AG04449 (cell line): ENCODE measurements at regions not wholly inside any gene's neighbourhood (a gene's known extent, or its start where the extent isn't known, plus 50 kb on each side); places are given as distances from the start of the nearest gene placed in this dataset.

Experiments
- CTCF ChIA-PET: fragments of 350-600 bp; formaldehyde crosslinking; extraction: SDS; loops from one replicate; lab custom pipeline; 2021; ENCODE audit warnings: antibody characterized with exemption; lab: Yijun Ruan, JAX
- POLR2A ChIA-PET: fragments of 400-600, 350-600 bp; formaldehyde crosslinking; extraction: SDS; loops from one replicate; lab custom pipeline; 2020; ENCODE audit warnings: antibody characterized with exemption, inconsistent platforms; lab: Yijun Ruan, JAX
- DNase-seq: peaks from one replicate; pipeline ENCODE4 v3.0.0-alpha.2; 2010; ENCODE audit warnings: low read depth, low spot score
- H3K4me3 ChIP-seq: 2 replicates; pipeline ENCODE4 v1.5.1; 2011; ENCODE audit warnings: low read depth, mild to moderate bottlenecking, control low read depth, low read length
- TF ChIP-seq, protein P1 (sequence below): IDR thresholded peaks from one replicate; pipeline ENCODE4 v1.5.1; 2011; ENCODE audit warnings: mild to moderate bottlenecking, moderate library complexity, low read length, control low read depth, inconsistent platforms; ENCODE audit not compliant: insufficient read depth; ENCODE audit errors: missing control alignments

DNA sequence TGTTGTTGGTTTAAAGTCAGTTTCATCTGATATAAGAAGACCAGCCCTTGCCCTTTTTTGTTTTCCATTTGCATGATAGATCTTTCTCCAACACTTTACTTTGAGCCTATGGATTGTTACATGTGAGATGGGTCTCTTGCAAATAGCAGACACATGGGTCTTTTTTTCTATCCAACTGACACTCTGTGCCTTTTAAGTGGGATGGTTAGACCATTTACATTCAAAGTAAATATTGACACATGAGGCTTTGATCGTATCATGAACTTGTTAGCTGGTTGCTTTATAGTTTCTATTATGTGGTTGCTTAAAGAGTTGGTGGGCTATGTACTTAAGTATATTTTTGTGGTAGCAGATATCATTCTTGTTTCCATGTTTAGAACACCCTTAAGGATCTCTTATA, 213.4 kb upstream of the G2E3 start:
- no peak overlapping the region for H3K4me3 ChIP-seq
- no peak for DNase-seq
- TF ChIP-seq, protein P1, sequence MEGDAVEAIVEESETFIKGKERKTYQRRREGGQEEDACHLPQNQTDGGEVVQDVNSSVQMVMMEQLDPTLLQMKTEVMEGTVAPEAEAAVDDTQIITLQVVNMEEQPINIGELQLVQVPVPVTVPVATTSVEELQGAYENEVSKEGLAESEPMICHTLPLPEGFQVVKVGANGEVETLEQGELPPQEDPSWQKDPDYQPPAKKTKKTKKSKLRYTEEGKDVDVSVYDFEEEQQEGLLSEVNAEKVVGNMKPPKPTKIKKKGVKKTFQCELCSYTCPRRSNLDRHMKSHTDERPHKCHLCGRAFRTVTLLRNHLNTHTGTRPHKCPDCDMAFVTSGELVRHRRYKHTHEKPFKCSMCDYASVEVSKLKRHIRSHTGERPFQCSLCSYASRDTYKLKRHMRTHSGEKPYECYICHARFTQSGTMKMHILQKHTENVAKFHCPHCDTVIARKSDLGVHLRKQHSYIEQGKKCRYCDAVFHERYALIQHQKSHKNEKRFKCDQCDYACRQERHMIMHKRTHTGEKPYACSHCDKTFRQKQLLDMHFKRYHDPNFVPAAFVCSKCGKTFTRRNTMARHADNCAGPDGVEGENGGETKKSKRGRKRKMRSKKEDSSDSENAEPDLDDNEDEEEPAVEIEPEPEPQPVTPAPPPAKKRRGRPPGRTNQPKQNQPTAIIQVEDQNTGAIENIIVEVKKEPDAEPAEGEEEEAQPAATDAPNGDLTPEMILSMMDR: no peak
- ChIA-PET CTCF (interaction anchor here (0.8 kb wide), 1 partner anchor 14 kb away, joined by 3 read pairs; no protein-coding TSS in a partner anchor), POLR2A (no interaction called here)

DNA sequence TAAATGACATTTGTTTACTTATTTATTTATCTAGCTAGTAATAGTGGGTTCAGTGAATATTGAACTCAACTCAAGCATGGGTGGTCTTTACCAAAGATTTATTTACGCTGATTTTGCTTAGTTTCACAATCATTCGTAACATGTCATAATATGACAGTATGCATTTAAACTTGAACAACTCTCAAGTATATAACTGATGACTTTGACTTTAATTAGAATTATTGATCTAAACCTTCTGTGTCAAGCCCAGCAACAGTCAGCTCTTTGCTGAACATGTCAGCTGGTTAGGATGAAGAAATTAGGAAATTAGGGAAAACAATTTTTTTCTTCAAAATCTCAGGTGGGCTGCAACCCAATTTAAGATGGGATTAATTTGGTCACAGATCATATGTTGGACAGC, 210.5 kb upstream of the G2E3 start:
- ChIA-PET CTCF (no interaction called here), POLR2A (no interaction called here)
- DNase-seq: no peak
- no peak overlapping the region for H3K4me3 ChIP-seq
- TF ChIP-seq, protein P1: no peak

DNA sequence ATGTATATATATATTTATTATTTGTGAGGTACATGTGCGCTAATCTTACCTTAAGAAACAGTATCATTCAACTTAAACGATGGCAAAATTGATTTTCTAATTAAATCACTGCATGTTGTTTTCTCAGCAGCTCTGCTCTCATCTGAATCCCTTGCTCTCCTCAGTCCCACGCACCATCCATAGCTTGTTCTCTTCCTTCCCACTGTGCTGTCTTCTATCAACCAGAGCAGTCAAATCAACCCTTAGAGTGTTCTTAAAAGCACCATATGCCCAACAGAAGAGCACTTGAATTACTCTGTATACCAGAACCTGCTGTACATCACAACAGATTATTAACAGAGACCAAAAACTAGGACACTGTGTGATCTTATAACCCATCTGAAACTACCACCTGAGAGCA, 209.4 kb upstream of the G2E3 start:
- ChIA-PET POLR2A (no interaction called here), CTCF (interaction anchor here (0.8 kb wide), 1 partner anchor 79 kb away, joined by 3 read pairs; no protein-coding TSS in a partner anchor)
- H3K4me3 ChIP-seq: no peak overlapping the region
- no peak for DNase-seq
- TF ChIP-seq, protein P1: no peak

DNA sequence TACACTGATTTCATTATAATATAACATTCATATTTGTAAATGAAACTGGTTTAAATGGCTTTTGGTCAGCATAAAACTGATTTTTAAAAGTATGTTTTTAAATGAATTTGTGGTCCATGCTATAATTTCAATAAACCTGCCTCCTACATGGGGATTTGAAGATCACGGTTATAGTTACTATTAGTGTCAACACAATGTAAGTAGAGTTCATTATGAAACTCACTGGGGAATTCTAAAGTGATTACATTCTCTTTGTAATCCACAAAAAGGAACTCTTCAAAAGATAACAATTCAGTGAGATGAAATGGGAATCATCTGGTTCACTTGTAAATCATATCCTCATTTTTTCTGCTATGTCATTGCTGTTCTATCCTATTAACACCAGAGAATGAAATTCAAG, 204.5 kb upstream of the G2E3 start:
- H3K4me3 ChIP-seq: no peak overlapping the region
- TF ChIP-seq, protein P1: no peak
- no peak for DNase-seq
- CTCF ChIA-PET: interaction anchor here (0.8 to 1.2 kb wide), 2 partner anchors 21 to 98 kb away, joined by 3 read pairs; no protein-coding TSS in a partner anchor
- POLR2A ChIA-PET: no interaction called here

DNA sequence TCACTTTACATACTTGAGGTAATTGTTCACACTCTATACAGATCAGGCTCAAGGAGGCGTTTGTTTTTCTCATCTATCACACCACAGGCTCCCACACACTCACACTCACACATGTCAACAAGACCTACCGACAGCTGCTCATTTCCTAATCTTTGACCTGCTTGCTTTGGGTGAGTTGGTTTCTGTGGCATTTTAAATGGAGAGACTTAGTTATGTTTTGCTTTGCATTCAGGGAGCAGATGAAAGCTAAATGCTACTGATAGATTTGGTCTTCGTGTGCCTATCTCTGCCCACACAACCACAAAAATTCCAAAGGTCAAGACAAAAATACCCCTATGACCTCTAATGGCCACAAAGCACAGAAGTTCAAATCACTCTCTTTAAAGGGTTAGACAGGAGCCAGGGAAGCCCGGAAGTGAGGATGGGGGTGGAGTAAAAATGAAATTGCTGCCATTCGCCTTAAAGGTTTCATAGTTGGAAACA, 203.5 kb upstream of the G2E3 start:
- TF ChIP-seq, protein P1: no peak
- H3K4me3 ChIP-seq: no peak overlapping the region
- CTCF ChIA-PET: no interaction called here
- POLR2A ChIA-PET: no interaction called here
- no peak for DNase-seq

DNA sequence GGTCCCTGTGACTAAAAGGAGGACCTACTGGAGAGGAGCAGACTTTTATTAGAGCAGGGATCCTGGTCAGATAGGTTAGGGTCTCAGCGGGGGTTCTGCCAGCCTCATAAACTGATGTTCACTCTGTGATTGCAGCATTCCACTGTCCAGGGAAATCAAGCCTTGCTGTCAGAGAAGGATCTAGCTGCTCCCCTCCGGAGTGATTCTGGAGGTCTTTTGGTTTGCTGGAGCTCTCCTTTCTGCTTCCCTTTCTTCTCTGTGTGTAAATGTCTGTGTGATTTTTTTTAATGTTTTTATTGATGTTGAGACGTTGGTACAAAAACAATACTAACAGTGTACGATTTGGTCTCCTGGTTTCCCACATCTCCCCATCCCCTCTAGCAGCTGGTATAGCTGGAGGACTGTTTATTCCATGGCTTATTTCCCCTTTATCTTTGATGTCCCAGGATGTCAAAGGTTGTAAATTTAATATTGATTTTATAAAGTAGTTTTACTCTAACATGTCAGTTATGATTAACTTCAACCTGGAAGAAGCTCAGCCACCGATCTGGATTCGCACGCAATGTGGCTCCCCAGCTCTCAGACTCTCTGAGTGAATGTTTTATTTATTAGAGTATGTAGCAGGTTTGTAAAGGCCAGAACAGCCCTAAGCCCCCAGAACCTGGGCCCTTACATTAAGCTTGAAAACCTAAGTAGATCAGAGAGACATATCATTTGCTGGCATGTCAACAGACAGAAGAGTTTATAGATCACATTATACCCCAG, 202.3 kb upstream of the G2E3 start:
- CTCF ChIA-PET: interaction anchor here (1.1 kb wide), 1 partner anchor 18 kb away, joined by 3 read pairs; no protein-coding TSS in a partner anchor
- TF ChIP-seq, protein P1: no peak
- POLR2A ChIA-PET: no interaction called here
- no peak for DNase-seq
- no peak overlapping the region for H3K4me3 ChIP-seq
